ENCODE measurements at regions not wholly inside any gene's neighbourhood (a gene's known extent, or its start where the extent isn't known, plus 50 kb on each side); places are given as distances from the start of the nearest gene placed in this dataset.

GRCh38 chr9:88197016-88197415, 58.7 kb upstream of the SPATA31C2 start:
- no peak overlapping the region for H3K4me3 ChIP-seq (replicated peaks; ENCODE audit: low read depth, low read length)
- no peaks in the 10 kb centered on the region for H3K27me3 ChIP-seq (replicated peaks; ENCODE audit: control insufficient read depth, insufficient read depth, low read length)
- no peak for DNase-seq (ENCODE audit: extremely low read depth, insufficient read length)
- no peaks in the 10 kb centered on the region for H3K36me3 ChIP-seq (ENCODE audit: control insufficient read depth, insufficient read depth, low read length)
- TF ChIP-seq CTCF (IDR thresholded peaks at IDR 0.05; ENCODE audit: insufficient read depth, low read length, poor library complexity, severe bottlenecking): no peak

DNA sequence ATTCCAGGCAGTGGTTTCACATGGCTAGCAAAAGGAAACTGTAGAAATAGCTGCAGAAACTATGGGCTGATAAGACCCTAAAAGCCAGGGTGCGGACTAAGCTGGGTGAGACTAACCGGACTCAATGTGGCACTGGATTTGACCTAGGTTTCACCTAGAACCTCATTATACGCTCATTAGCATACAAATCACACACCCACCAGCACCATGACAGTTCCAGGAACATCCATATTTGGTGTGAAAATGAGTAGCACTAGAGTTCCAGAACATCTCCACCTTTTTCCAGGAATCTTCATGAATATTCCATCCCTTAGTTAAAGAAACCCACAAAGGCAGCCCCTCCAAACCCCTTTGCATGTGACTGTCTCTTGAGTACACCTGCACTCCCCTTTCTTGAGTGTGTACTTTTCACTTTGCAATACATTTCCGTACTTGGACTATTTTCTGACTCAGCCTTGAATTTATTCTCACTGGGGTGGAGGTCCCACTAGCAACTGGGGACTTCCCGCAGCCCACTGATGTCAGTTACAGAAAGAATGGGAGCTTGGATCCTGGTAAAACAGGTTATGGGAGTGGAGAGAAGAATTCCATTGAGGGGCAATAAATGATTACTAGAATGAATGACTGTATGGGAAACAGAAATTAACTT, 58.0 kb upstream of the SPATA31C2 start:
- H3K36me3 ChIP-seq (ENCODE audit: control insufficient read depth, insufficient read depth, low read length): no peaks in the 10 kb centered on the region
- TF ChIP-seq CTCF (IDR thresholded peaks at IDR 0.05; ENCODE audit: insufficient read depth, low read length, poor library complexity, severe bottlenecking): no peak
- no peaks in the 10 kb centered on the region for H3K27me3 ChIP-seq (replicated peaks; ENCODE audit: control insufficient read depth, insufficient read depth, low read length)
- DNase-seq (ENCODE audit: extremely low read depth, insufficient read length): no peak
- H3K4me3 ChIP-seq (replicated peaks; ENCODE audit: low read depth, low read length): no peak overlapping the region

DNA sequence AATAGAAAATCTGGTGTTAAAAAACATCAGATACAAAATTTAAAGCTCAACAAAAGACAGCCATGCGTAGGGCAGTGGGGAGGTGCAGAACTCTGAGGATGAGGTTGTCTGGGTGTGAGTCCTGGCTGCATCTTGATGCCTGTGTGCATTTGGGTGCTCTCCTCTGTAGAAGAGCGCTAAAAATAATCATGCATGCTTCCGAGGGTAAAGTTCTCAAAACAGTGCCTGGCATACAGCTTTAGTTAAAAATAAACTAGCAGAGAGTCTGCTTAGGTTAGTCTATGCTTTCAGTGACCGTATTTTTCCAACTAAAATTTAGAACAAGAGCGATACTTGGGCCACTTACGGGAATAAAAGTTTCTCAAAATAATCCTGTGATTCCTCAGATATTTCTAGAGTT, 55.5 kb upstream of the SPATA31C2 start:
- H3K36me3 ChIP-seq (ENCODE audit: control insufficient read depth, insufficient read depth, low read length): no peaks in the 10 kb centered on the region
- TF ChIP-seq CTCF (IDR thresholded peaks at IDR 0.05; ENCODE audit: insufficient read depth, low read length, poor library complexity, severe bottlenecking): no peak
- no peaks in the 10 kb centered on the region for H3K27me3 ChIP-seq (replicated peaks; ENCODE audit: control insufficient read depth, insufficient read depth, low read length)
- no peak for DNase-seq (ENCODE audit: extremely low read depth, insufficient read length)
- H3K4me3 ChIP-seq (replicated peaks; ENCODE audit: low read depth, low read length): no peak overlapping the region

DNA sequence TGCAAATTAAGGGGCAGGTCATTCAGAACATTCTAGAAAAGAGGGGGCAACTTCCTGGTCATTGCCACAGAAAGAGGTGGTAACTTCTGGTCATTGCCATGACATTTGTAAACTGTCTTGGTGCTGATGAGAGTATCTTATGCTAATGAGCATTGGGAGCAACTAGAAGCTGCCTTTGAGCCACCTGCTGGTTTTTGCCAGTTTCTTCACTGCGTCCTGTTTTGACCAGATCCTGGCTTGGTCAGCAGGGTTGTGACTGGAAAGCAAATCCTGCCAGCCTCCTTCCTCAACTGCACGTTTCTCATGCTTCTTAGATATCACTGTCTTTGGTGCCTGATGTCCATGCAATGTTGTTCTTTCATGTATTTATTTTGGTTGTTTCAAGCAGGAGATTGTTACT, 53.2 kb upstream of the SPATA31C2 start:
- H3K36me3 ChIP-seq (ENCODE audit: control insufficient read depth, insufficient read depth, low read length): no peaks in the 10 kb centered on the region
- no peak overlapping the region for H3K4me3 ChIP-seq (replicated peaks; ENCODE audit: low read depth, low read length)
- no peak for DNase-seq (ENCODE audit: extremely low read depth, insufficient read length)
- TF ChIP-seq CTCF (IDR thresholded peaks at IDR 0.05; ENCODE audit: insufficient read depth, low read length, poor library complexity, severe bottlenecking): no peak
- H3K27me3 ChIP-seq (replicated peaks; ENCODE audit: control insufficient read depth, insufficient read depth, low read length): no peaks in the 10 kb centered on the region

DNA sequence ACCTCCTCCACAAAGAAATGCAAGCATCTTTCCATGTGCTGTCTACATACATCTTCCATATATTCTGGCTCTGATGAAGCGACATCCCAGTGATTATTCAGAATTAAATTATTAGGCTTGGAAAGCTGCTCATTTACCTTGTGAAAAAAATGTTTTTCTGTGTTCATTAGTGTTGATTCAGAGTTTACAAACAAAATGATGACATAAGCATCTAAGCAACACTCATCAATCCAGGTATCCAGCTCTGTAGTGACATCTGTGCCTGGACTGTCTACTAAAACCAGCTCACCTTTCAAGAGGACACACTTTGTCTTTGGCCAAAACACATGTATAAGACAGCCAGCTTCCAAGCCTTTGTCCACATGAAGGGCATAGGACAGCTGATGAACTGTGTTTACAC, 51.1 kb upstream of the SPATA31C2 start:
- TF ChIP-seq CTCF (IDR thresholded peaks at IDR 0.05; ENCODE audit: insufficient read depth, low read length, poor library complexity, severe bottlenecking): no peak
- H3K4me3 ChIP-seq (replicated peaks; ENCODE audit: low read depth, low read length): no peak overlapping the region
- no peaks in the 10 kb centered on the region for H3K36me3 ChIP-seq (ENCODE audit: control insufficient read depth, insufficient read depth, low read length)
- DNase-seq (ENCODE audit: extremely low read depth, insufficient read length): no peak
- no peaks in the 10 kb centered on the region for H3K27me3 ChIP-seq (replicated peaks; ENCODE audit: control insufficient read depth, insufficient read depth, low read length)
